HEK293T (cell line): ENCODE measurements at regions not wholly inside any gene's neighbourhood (a gene's known extent, or its start where the extent isn't known, plus 50 kb on each side); places are given as distances from the start of the nearest gene placed in this dataset.

Experiments
- BHLHE40 ChIP-seq: fragments of 450-650 bp; IDR thresholded peaks from 2 replicates; pipeline ENCODE4 v1.6.1; 2016; ENCODE audit warnings: mild to moderate bottlenecking, moderate library complexity, borderline replicate concordance
- FOXM1 ChIP-seq: fragments of 450-650 bp; IDR thresholded peaks from 2 replicates; pipeline ENCODE4 v1.6.1; 2017; ENCODE audit warnings: mild to moderate bottlenecking, borderline replicate concordance
- PKNOX1 ChIP-seq: fragments of 450-650 bp; IDR thresholded peaks from 2 replicates; pipeline ENCODE4 v1.6.1; 2016
- TARDBP ChIP-seq: fragments of 450-650 bp; IDR thresholded peaks from 2 replicates; pipeline ENCODE4 v1.6.1; 2016

- no peak for TF ChIP-seq TARDBP
- TF ChIP-seq PKNOX1: no peak
- TF ChIP-seq BHLHE40: no peak
- no peak for TF ChIP-seq FOXM1
Observed at GRCh38 chr13:59584101-59584500, 579.6 kb downstream of the DIAPH3 start.
